ENCODE measurements at regions not wholly inside any gene's neighbourhood (a gene's known extent, or its start where the extent isn't known, plus 50 kb on each side); places are given as distances from the start of the nearest gene placed in this dataset.

DNA sequence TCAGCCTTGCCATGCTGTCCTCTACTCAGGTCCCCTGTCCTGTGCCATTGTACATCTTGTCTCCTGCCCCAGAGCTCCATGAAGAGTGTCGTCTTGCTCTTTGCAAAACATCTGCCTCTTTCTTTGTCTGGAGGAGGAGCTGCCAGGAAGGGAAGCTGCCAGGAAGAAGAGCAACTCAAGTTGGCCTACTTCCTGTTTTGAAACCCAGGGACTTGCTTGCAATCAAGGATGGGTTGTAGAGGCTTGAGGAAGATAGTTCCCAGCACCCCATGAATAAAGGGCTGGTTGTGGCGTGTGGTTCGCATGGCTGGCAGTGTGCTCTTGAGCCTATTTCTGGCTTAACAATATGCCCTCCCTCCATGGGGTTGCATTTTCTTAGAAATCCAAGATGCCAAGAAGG is 53.0 kb upstream of the CPEB4 start:
- DNase-seq = no peak

DNA sequence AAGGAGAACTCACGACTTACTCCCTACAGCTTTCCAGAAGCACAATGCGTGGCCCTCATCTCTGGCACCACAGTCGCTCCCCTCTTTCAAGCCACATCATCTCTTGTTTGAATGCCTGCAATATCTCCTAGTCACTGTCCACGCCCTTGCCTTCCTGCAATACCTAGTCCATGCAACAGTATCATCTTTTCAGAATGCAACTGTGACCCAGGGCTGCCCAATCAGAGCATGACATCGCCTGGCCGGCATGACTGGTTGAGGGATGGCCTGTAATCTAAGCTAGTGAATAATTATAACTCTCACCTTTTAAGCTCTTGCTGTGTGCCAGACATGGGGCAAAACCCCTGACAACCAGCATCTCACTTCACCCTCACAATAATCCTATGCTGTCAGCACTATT is 52.5 kb upstream of the CPEB4 start:
- no peak for DNase-seq

DNA sequence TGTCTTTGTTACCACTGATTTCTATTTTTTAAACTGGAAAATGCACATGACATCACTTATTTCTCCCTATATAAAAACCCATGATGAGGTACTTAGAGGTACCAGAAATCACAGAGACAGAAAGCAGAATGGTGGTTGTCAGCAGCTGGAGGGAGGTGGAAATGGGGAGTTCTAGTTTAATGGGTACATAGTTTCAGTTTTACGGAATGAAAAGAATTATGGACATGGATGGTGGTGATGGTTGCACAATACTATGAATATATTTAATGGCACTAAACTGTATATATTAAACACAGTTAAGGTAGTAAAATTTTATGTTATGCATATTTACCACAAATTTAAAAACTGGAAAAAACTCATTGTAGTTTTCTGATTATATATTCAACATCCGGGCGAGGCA is 50.5 kb upstream of the CPEB4 start:
- no peak for DNase-seq
